GM10266 (cell line): ENCODE measurements at regions not wholly inside any gene's neighbourhood (a gene's known extent, or its start where the extent isn't known, plus 50 kb on each side); places are given as distances from the start of the nearest gene placed in this dataset.

Experiments used
- DNase-seq: peaks from one replicate; pipeline ENCODE4 v3.0.0; 2012; ENCODE audit errors: extremely low spot score
- CTCF ChIP-seq: IDR thresholded peaks from 2 replicates; pipeline ENCODE4 v1.5.1; 2012; ENCODE audit warnings: mild to moderate bottlenecking, low read depth; ENCODE audit not compliant: control insufficient read depth, insufficient read depth; ENCODE audit errors: missing control alignments

DNA sequence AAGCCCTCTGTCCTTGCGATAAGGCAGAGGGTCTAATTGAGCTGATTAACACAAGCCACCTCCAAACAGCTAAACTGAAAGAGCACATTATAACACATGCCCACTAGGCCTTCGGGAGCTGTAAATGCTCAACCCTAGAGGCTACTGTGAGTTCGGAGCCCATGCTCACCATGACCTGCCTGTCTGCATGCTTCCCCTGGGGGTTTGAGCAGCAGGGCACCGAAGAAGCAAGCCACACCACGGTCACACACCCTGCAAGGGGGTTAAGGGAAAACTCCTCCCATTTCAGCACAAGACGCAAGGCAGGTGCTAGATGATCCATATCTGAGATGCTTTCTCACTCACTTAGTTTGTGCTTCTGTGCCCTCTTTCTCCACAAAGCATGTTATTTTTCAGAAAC lies 435.9 kb upstream of the CADM2 start:
- DNase-seq, result no peak

DNA sequence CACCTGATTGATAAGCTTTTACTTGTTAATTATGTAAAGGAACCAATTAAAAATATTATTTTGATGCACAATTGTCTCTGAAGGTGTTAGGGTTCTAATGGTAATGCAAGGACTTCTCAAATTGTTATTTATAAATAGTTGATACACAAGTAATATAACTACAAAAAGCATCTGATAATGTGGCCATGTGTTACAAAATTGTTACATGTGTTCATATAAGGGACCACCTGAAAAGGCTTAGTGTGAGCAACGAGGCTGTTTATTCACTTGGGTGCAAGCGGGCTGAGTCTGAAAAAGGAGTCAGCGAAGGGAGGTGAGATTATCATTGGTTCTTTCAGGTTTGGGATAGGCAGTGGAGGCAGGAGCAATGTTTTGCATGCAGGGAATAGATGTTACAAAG lies 421.9 kb upstream of the CADM2 start:
- DNase-seq, result no peak
- no peak for TF ChIP-seq CTCF

More for the DNA sequence above, 435.9 kb upstream of the CADM2 start:
- no peak for TF ChIP-seq CTCF

- DNase-seq, result no peak
- no peak for TF ChIP-seq CTCF
These were observed 420.2 kb upstream of the CADM2 start for GRCh38 chr3:84538597-84538996.

DNA sequence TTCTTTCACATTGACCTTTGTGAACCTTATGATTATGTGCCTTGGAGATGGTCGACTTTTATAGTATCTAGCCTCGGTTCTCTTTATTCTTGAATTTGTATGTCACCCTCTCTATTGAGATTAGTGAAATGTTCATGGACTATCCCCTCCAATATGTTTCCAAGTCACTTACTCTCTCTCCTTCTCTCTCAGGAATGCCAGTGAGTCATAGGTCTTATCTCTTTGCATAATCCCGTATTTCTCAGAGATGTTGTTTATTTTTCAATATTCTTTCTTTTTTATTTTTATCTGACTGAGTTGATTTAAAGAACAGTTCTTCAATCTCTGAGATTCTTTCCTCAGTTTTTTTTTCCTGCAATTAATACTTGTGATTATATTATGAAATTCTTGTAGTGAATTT lies 411.6 kb upstream of the CADM2 start:
- DNase-seq, result no peak
- no peak for TF ChIP-seq CTCF

DNA sequence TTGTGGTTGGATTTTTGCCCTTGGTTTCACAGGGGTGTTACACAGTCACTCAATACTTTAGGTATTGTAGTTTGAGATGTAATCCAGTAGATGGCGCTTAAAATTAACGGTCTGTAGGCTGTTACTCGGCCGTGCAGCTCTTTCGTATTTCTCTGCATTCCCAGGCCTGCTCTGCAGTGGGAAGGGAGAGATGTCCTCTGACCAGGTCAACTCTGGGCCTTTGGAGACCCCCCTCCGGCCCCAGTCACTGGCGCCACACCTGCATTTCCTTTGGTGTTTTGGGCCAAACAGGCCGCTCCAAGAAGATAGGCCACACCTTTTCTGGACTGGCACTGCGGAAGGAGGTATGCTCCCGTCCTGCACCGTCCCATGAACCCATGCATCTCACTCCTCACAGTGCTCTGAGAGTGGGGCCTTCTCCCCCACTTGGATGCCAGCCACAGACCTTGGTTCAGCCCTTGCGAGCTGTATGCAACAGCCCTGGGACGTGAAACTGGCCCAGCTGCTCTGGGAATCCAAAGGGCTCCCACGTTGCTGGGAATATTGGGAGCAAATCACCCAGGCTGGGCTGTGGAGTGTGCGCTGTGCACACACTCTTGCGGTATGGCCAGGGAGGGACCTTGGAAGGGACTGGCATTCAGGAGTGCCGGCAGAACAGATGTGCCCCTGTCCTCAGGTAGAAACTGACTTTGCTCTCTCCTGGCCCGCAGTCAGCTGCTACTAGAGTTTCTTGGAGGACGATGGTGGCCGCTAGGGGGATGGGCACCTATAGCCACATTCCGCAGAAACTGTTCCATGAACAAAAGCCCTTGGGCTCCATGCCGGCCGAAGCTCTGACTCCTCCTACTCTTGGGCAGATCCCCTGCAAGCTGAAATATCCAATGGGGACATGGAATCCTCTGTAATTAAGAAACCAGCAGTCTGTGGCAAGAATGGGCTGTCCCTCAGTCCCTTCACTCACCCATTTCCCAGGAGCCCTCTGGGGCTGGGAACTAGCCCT lies 410.5 kb upstream of the CADM2 start:
- DNase-seq, result peak; percentile 14
- peak; percentile 57 for TF ChIP-seq CTCF

GRCh38 chr3:84555629-84556028 lies 403.2 kb upstream of the CADM2 start:
- TF ChIP-seq CTCF, result no peak
- no peak for DNase-seq

- no peak for TF ChIP-seq CTCF
- DNase-seq, result no peak
These were observed 392.5 kb upstream of the CADM2 start for GRCh38 chr3:84566256-84566655.
